ENCODE measurements at regions not wholly inside any gene's neighbourhood (a gene's known extent, or its start where the extent isn't known, plus 50 kb on each side); places are given as distances from the start of the nearest gene placed in this dataset.

DNA sequence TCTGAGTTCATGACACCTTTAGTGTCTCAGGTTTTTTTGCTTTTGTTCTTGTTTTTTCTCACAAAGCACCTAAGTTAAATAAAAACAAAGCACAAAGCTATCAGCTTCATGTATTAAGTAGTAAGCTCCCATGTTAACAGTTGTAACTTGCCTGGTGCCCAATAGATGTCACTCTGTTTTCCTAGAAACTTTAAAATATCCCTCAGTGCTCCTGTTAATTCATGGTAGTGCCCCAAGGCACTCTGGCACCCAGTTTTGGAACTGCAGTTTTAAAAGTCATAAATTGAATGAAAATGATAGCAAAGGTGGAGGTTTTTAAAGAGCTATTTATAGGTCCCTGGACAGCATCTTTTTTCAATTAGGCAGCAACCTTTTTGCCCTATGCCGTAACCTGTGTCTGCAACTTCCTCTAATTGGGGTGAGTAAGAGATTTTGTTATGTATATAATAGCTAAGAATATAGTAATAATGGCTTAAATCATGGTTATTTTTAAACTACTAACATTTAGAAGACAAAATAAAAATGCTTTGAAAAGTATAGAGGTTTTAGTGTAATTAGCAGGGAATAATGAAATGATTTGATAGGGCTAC is 555.0 kb upstream of the TMEFF2 start:
- POLR2A ChIA-PET = no interaction called here
- TF ChIP-seq, protein P1, sequence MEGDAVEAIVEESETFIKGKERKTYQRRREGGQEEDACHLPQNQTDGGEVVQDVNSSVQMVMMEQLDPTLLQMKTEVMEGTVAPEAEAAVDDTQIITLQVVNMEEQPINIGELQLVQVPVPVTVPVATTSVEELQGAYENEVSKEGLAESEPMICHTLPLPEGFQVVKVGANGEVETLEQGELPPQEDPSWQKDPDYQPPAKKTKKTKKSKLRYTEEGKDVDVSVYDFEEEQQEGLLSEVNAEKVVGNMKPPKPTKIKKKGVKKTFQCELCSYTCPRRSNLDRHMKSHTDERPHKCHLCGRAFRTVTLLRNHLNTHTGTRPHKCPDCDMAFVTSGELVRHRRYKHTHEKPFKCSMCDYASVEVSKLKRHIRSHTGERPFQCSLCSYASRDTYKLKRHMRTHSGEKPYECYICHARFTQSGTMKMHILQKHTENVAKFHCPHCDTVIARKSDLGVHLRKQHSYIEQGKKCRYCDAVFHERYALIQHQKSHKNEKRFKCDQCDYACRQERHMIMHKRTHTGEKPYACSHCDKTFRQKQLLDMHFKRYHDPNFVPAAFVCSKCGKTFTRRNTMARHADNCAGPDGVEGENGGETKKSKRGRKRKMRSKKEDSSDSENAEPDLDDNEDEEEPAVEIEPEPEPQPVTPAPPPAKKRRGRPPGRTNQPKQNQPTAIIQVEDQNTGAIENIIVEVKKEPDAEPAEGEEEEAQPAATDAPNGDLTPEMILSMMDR (IDR thresholded peaks at IDR 0.05) = no peak
- no peaks in the 10 kb centered on the region for H3K27me3 Mint-ChIP-seq
- H3K4me3 Mint-ChIP-seq = no peak overlapping the region
- no peak for ATAC-seq (ENCODE audit: low read depth)
- no peak for DNase-seq
- intact Hi-C loops (cut with micrococcal nuclease) = no loop called here
- H3K4me1 Mint-ChIP-seq = no peaks in the 10 kb centered on the region
- no peaks in the 10 kb centered on the region for H3K9me3 Mint-ChIP-seq
- CTCF ChIA-PET = no interaction called here
- H3K27ac Mint-ChIP-seq = no peak overlapping the region
- H3K36me3 Mint-ChIP-seq (ENCODE audit: low read depth) = no peaks in the 10 kb centered on the region

GRCh38 chr2:192741889-192742288 is 547.2 kb upstream of the TMEFF2 start:
- Mint-ChIP-seq H3K4me1 (no peaks in the 10 kb centered on the region), H3K27ac (no peak overlapping the region), H3K27me3 (no peaks in the 10 kb centered on the region), H3K9me3 (peaks cover 2% of the 10 kb centered on the region), H3K36me3 (ENCODE audit: low read depth) (no peaks in the 10 kb centered on the region), H3K4me3 (no peak overlapping the region)
- intact Hi-C loops (cut with micrococcal nuclease) = no loop called here
- DNase-seq (no peak), ATAC-seq (ENCODE audit: low read depth) (no peak)
- ChIA-PET CTCF (no interaction called here), POLR2A (no interaction called here)
- TF ChIP-seq, protein P1 (IDR thresholded peaks at IDR 0.05) = no peak

- no peaks in the 10 kb centered on the region for H3K36me3 Mint-ChIP-seq (ENCODE audit: low read depth)
- DNase-seq (no peak), ATAC-seq (ENCODE audit: low read depth) (no peak)
- CTCF ChIA-PET = no interaction called here
- TF ChIP-seq, protein P1 (IDR thresholded peaks at IDR 0.05) = no peak
- H3K9me3 Mint-ChIP-seq = peaks cover 2% of the 10 kb centered on the region
- POLR2A ChIA-PET = no interaction called here
- H3K27ac Mint-ChIP-seq = no peak overlapping the region
- intact Hi-C loops (cut with micrococcal nuclease) = no loop called here
- no peaks in the 10 kb centered on the region for H3K4me1 Mint-ChIP-seq
- H3K27me3 Mint-ChIP-seq = no peaks in the 10 kb centered on the region
- H3K4me3 Mint-ChIP-seq = no peak overlapping the region
Measured at GRCh38 chr2:192735447-192735846, 540.7 kb upstream of the TMEFF2 start.

- no peak for ATAC-seq (ENCODE audit: low read depth)
- intact Hi-C loops (cut with micrococcal nuclease) = no loop called here
- no peaks in the 10 kb centered on the region for H3K36me3 Mint-ChIP-seq (ENCODE audit: low read depth)
- H3K4me3 Mint-ChIP-seq = no peak overlapping the region
- POLR2A ChIA-PET = no interaction called here
- no peak overlapping the region for H3K27ac Mint-ChIP-seq
- CTCF ChIA-PET = no interaction called here
- no peaks in the 10 kb centered on the region for H3K9me3 Mint-ChIP-seq
- no peaks in the 10 kb centered on the region for H3K4me1 Mint-ChIP-seq
- DNase-seq = no peak
- no peaks in the 10 kb centered on the region for H3K27me3 Mint-ChIP-seq
- TF ChIP-seq, protein P1 (IDR thresholded peaks at IDR 0.05) = no peak
Measured at GRCh38 chr2:192729369-192729768, 534.6 kb upstream of the TMEFF2 start.

DNA sequence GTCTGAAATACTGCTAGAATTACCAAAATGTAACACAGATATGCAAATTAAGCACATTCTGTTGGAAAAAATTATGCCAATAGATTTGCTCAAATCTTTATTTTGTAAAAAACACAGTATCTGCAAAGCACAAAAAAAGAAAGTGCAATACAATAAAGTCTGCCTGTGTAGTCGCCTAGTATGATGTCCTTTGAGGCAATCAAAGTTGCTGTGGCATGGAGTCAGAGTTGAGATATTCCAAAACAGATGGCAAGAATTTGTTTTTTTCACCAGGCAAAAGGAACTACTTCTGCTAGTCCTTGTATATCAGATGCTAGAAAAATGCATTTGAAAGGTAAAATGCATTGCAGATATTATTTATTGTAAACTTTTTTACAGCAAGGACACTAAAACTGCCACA is 531.3 kb upstream of the TMEFF2 start:
- CTCF ChIA-PET = no interaction called here
- Mint-ChIP-seq H3K27ac (no peak overlapping the region), H3K36me3 (ENCODE audit: low read depth) (no peaks in the 10 kb centered on the region), H3K4me1 (no peaks in the 10 kb centered on the region), H3K27me3 (no peaks in the 10 kb centered on the region), H3K9me3 (no peaks in the 10 kb centered on the region), H3K4me3 (no peak overlapping the region)
- intact Hi-C loops (cut with micrococcal nuclease) = no loop called here
- POLR2A ChIA-PET = no interaction called here
- TF ChIP-seq, protein P1 (IDR thresholded peaks at IDR 0.05) = no peak
- DNase-seq = no peak
- no peak for ATAC-seq (ENCODE audit: low read depth)
